Activated CD4-positive, alpha-beta T cell treated with anti-CD3 and anti-CD28 coated beads for 36 hours (primary cell): ENCODE measurements at regions not wholly inside any gene's neighbourhood (a gene's known extent, or its start where the extent isn't known, plus 50 kb on each side); places are given as distances from the start of the nearest gene placed in this dataset.

Experiments used
- ATAC-seq: fragments of 200-7000 bp; cut with Tn5 transposase; one replicate; pipeline ENCODE4 v1.10.0; 2021; ENCODE audit warnings: mild to moderate bottlenecking, moderate library complexity
- CTCF ChIA-PET: fragments of 350-600 bp; sonication (Branson Sonifier 250); formaldehyde crosslinking; loops from one replicate; lab custom pipeline; 2021; ENCODE audit warnings: antibody characterized with exemption; lab: Charles Lee
- POLR2A ChIA-PET: fragments of 350-600 bp; sonication (Branson Sonifier 250); formaldehyde crosslinking; loops from one replicate; lab custom pipeline; 2021; ENCODE audit warnings: antibody characterized with exemption, inconsistent platforms; lab: Charles Lee
- DNase-seq: peaks from one replicate; pipeline ENCODE4 v3.0.0-alpha.2; 2020
- H3K27ac Mint-ChIP-seq: one replicate; pipeline ENCODE4 v1.8.0; 2021; ENCODE audit warnings: mixed read lengths
- H3K27me3 Mint-ChIP-seq: one replicate; pipeline ENCODE4 v1.8.0; 2021; ENCODE audit warnings: mixed read lengths
- H3K36me3 Mint-ChIP-seq: one replicate; pipeline ENCODE4 v1.8.0; 2021; ENCODE audit warnings: low read depth, mixed read lengths
- H3K4me1 Mint-ChIP-seq: one replicate; pipeline ENCODE4 v1.8.0; 2021; ENCODE audit warnings: mixed read lengths
- H3K4me3 Mint-ChIP-seq: one replicate; pipeline ENCODE4 v1.8.0; 2021; ENCODE audit warnings: mild to moderate bottlenecking, moderate library complexity, mixed read lengths
- H3K9me3 Mint-ChIP-seq: one replicate; pipeline ENCODE4 v1.8.0; 2021; ENCODE audit warnings: low read depth, mixed read lengths
- intact Hi-C, 2 experiments: fragments of 100-400 bp; cut with DNase I in 1 of 2; cut with micrococcal nuclease in 1 of 2; formaldehyde crosslinking; loops; one replicate each; pipeline versions ENCODE4 v1.14.2 to v1.15.1; 2022 to 2024; cut with DNase I, micrococcal nuclease

- Mint-ChIP-seq H3K27me3 (no peaks in the 10 kb centered on the region), H3K4me1 (no peaks in the 10 kb centered on the region), H3K27ac (no peak overlapping the region), H3K4me3 (no peak overlapping the region), H3K36me3 (no peaks in the 10 kb centered on the region), H3K9me3 (no peaks in the 10 kb centered on the region)
- ChIA-PET CTCF (interaction anchor here (1.8 kb wide), 1 partner anchor 45 kb away, joined by 6 read pairs; no protein-coding TSS in a partner anchor), POLR2A (no interaction called here)
- ATAC-seq = no peak
- no peak for DNase-seq
- intact Hi-C loops = no loop called here
Measured at GRCh38 chr4:177092807-177093206, 216.9 kb upstream of the NEIL3 start.

GRCh38 chr4:177093964-177094363, 215.7 kb upstream of the NEIL3 start:
- ATAC-seq (no peak), DNase-seq (no peak)
- Mint-ChIP-seq H3K27me3 (no peaks in the 10 kb centered on the region), H3K4me1 (no peaks in the 10 kb centered on the region), H3K4me3 (no peak overlapping the region), H3K27ac (no peak overlapping the region), H3K9me3 (no peaks in the 10 kb centered on the region), H3K36me3 (no peaks in the 10 kb centered on the region)
- intact Hi-C loops = no loop called here
- CTCF ChIA-PET = no interaction called here
- POLR2A ChIA-PET = no interaction called here

GRCh38 chr4:177097291-177097690, 212.4 kb upstream of the NEIL3 start:
- Mint-ChIP-seq H3K27ac (no peak overlapping the region), H3K4me3 (no peak overlapping the region), H3K27me3 (peaks cover 2% of the 10 kb centered on the region), H3K36me3 (no peaks in the 10 kb centered on the region), H3K4me1 (no peaks in the 10 kb centered on the region), H3K9me3 (no peaks in the 10 kb centered on the region)
- ATAC-seq = no peak
- intact Hi-C loops = no loop called here
- ChIA-PET CTCF (no interaction called here), POLR2A (no interaction called here)
- no peak for DNase-seq

- ChIA-PET POLR2A (no interaction called here), CTCF (no interaction called here)
- no peaks in the 10 kb centered on the region for H3K4me1 Mint-ChIP-seq
- no peaks in the 10 kb centered on the region for H3K36me3 Mint-ChIP-seq
- no peak overlapping the region for H3K4me3 Mint-ChIP-seq
- peaks cover 2% of the 10 kb centered on the region for H3K27me3 Mint-ChIP-seq
- intact Hi-C loops = no loop called here
- ATAC-seq (no peak), DNase-seq (no peak)
- H3K27ac Mint-ChIP-seq = no peak overlapping the region
- H3K9me3 Mint-ChIP-seq = no peaks in the 10 kb centered on the region
Measured at GRCh38 chr4:177099211-177099610, 210.5 kb upstream of the NEIL3 start.

DNA sequence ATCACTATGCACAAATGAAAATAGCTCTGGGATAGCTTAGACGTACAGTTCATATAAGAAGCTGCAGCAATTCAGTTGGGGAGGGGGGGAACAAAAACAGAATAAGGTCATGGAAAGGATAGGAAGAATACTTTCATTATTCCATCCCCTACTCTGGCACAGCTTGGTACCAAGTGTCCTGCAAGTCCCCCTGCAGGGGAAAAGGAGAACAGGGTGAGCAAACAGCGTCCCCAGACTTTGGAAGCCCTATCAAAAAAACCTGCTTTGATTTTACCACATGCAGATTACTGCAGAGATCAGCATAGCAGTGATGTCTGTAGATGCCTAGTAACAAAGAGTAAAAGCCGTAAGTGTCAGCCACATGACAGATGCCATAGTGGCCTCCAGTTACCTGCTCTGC, 209.4 kb upstream of the NEIL3 start:
- ChIA-PET POLR2A (no interaction called here), CTCF (no interaction called here)
- ATAC-seq (no peak), DNase-seq (no peak)
- H3K4me1 Mint-ChIP-seq = no peaks in the 10 kb centered on the region
- H3K36me3 Mint-ChIP-seq = no peaks in the 10 kb centered on the region
- no peak overlapping the region for H3K4me3 Mint-ChIP-seq
- intact Hi-C loops = no loop called here
- no peak overlapping the region for H3K27ac Mint-ChIP-seq
- no peaks in the 10 kb centered on the region for H3K9me3 Mint-ChIP-seq
- peaks cover 2% of the 10 kb centered on the region for H3K27me3 Mint-ChIP-seq

DNA sequence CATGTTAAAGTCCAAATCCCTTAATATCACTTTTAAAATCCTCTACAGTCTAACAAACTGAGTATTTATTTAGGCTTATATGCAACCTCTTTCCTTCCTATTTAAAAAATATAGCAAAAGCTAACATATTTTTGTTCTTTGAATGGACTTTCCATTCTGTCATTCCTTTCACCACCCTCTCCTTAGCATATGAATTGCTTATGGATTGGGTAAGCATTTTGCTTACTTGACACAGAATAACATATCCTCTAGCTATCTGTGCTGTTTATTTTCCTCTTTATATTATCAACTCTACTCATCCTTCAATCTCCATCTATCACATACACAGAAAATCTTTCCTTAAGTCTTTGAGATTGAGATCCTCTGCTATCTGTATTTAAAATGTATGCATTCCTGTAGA, 206.1 kb upstream of the NEIL3 start:
- intact Hi-C loops = no loop called here
- Mint-ChIP-seq H3K36me3 (no peaks in the 10 kb centered on the region), H3K4me1 (no peaks in the 10 kb centered on the region), H3K9me3 (no peaks in the 10 kb centered on the region), H3K27ac (no peak overlapping the region), H3K27me3 (peaks cover 2% of the 10 kb centered on the region), H3K4me3 (no peak overlapping the region)
- DNase-seq (no peak), ATAC-seq (no peak)
- CTCF ChIA-PET = no interaction called here
- POLR2A ChIA-PET = no interaction called here

DNA sequence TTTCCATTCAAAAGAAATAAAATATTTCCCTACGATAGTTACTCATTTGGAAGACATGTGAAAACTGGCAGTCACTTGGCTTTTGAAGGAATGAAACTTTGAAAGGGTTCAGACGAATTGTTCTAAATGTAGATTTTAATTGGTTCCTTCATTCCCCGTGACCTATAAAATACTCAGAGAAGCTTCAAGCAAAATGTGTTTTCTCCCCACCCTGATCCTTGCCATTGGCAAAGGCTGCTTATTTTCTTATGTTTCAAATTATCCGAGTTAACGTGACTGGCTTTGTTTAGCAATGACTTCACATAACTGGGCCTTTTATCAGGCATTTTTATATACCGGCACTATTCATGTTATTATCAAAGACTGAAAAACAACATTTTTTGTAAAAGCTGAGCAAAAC, 204.1 kb upstream of the NEIL3 start:
- intact Hi-C loops = no loop called here
- Mint-ChIP-seq H3K4me1 (no peaks in the 10 kb centered on the region), H3K4me3 (no peak overlapping the region), H3K27me3 (peaks cover 2% of the 10 kb centered on the region), H3K9me3 (no peaks in the 10 kb centered on the region), H3K27ac (no peak overlapping the region), H3K36me3 (no peaks in the 10 kb centered on the region)
- ATAC-seq (no peak), DNase-seq (no peak)
- CTCF ChIA-PET = no interaction called here
- POLR2A ChIA-PET = no interaction called here

DNA sequence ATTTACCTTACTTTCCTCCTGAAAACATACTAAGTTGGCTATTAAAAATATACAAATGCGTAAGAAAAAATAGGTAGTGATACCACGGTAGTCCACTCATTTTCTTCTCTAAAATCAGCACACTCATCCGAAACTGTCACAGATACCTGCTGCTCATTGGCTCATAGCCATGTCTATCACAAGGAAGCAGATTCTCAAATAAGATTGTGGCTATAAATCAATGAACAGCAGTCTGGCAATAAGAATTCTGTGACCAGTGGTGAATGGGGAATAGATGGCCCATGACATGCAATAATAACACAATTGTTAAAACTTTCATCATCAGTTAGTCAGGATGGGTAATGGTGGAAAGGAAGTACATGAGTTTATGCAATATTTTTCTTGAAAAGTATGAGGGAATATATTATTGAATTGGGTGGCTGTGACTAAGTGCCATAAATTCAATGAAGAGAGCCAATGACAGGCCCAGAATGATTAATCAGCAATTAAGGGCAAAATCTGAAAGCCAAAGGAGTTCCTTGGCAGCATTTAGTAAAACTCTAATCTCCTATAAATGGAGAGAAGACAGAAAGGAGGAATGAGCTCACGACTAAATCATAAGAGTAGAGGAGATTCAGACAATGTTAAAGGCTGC, 202.3 kb upstream of the NEIL3 start:
- no peak for DNase-seq
- intact Hi-C loops = no loop called here
- ATAC-seq = no peak
- H3K9me3 Mint-ChIP-seq = no peaks in the 10 kb centered on the region
- ChIA-PET POLR2A (no interaction called here), CTCF (no interaction called here)
- H3K36me3 Mint-ChIP-seq = no peaks in the 10 kb centered on the region
- no peaks in the 10 kb centered on the region for H3K4me1 Mint-ChIP-seq
- H3K27me3 Mint-ChIP-seq = no peaks in the 10 kb centered on the region
- no peak overlapping the region for H3K27ac Mint-ChIP-seq
- H3K4me3 Mint-ChIP-seq = no peak overlapping the region

DNA sequence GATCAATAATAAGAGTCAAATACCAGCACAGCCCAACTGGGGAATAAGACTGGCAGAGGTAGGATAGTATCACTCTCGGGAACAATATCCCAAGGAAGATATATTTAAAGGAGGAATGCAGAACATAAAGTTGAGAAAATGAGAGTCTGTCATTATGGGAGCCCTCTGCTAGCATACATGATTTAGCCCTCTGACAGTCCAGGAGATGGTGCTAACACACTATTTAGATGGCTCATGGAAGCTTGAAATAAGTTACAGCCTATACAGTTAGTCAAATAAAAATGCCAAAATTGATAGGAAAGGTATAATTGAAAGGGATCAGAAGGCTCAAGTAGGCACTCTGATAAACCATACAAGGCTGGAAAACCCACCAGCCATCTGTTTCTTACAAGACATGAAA, 201.0 kb upstream of the NEIL3 start:
- intact Hi-C loops = no loop called here
- ATAC-seq (no peak), DNase-seq (no peak)
- no peak overlapping the region for H3K4me3 Mint-ChIP-seq
- H3K4me1 Mint-ChIP-seq = no peaks in the 10 kb centered on the region
- no peak overlapping the region for H3K27ac Mint-ChIP-seq
- ChIA-PET CTCF (no interaction called here), POLR2A (no interaction called here)
- H3K27me3 Mint-ChIP-seq = no peaks in the 10 kb centered on the region
- no peaks in the 10 kb centered on the region for H3K36me3 Mint-ChIP-seq
- no peaks in the 10 kb centered on the region for H3K9me3 Mint-ChIP-seq

DNA sequence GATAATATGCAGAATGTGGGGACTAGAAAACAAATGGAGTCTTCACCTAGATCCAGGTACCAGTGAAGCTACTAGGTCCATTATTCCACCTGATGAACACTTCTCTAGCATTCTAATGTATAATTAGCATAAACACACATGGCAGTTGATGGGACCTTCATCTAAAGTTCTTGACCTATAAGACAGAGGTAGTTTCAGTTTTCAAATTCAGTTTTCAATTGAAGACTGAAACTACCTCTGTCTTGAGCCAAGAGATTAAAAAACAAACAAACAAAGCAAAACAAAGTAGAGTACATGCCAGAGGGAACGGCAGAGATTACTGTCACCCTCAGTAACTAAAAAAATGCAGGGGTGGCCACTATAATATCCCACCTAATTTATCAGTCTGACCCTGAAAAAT, 199.9 kb upstream of the NEIL3 start:
- Mint-ChIP-seq H3K4me1 (no peaks in the 10 kb centered on the region), H3K27me3 (no peaks in the 10 kb centered on the region), H3K36me3 (no peaks in the 10 kb centered on the region), H3K27ac (no peak overlapping the region), H3K4me3 (no peak overlapping the region), H3K9me3 (no peaks in the 10 kb centered on the region)
- DNase-seq (no peak), ATAC-seq (no peak)
- ChIA-PET POLR2A (no interaction called here), CTCF (interaction anchor here (0.7 kb wide), 1 partner anchor 1023 kb away, joined by 3 read pairs; no protein-coding TSS in a partner anchor)
- intact Hi-C loops = no loop called here

DNA sequence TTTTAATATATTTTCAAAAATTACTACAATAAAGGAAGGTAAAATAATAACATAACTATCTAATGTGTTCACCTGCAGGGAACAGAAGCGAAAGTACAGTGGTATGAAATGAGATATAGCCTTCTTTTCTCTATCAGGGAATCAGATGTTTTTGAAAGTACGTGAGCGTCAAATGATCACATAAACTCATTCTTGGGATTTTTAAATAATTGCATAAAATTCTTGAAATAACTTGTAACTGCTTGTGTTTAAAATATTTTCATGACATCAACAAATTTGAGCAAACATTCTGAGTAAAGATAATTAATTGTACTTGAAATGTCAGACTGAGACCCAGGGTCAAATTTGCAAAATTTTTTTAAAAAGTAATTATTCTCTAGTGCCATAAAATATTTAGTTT, 193.5 kb upstream of the NEIL3 start:
- H3K27ac Mint-ChIP-seq = no peak overlapping the region
- intact Hi-C loops = no loop called here
- ATAC-seq (no peak), DNase-seq (no peak)
- H3K27me3 Mint-ChIP-seq = no peaks in the 10 kb centered on the region
- POLR2A ChIA-PET = no interaction called here
- peaks cover 7% of the 10 kb centered on the region for H3K9me3 Mint-ChIP-seq
- H3K36me3 Mint-ChIP-seq = no peaks in the 10 kb centered on the region
- no peaks in the 10 kb centered on the region for H3K4me1 Mint-ChIP-seq
- CTCF ChIA-PET = no interaction called here
- H3K4me3 Mint-ChIP-seq = no peak overlapping the region

DNA sequence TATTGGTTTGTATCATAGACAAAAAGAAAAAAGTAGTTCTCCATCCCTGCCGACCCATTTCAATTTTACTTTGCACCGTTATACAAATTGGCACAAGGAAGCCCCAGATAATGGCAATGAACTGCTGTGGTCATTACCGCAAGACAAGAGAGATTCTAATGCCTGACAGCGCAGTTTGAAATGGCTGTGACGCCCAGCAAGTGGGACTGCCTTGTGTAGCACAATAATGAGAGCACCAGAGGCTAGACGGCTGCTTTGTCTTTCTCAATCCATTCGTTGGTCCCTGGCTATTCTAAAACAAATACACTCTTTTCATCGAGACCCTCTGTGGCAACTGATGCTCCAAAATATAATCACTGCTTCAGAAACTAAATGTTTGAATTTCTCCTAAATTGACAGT, 192.4 kb upstream of the NEIL3 start:
- ATAC-seq (no peak), DNase-seq (no peak)
- intact Hi-C loops = no loop called here
- Mint-ChIP-seq H3K27ac (no peak overlapping the region), H3K9me3 (peaks cover 7% of the 10 kb centered on the region), H3K4me1 (no peaks in the 10 kb centered on the region), H3K4me3 (no peak overlapping the region), H3K36me3 (no peaks in the 10 kb centered on the region), H3K27me3 (no peaks in the 10 kb centered on the region)
- ChIA-PET POLR2A (no interaction called here), CTCF (no interaction called here)

DNA sequence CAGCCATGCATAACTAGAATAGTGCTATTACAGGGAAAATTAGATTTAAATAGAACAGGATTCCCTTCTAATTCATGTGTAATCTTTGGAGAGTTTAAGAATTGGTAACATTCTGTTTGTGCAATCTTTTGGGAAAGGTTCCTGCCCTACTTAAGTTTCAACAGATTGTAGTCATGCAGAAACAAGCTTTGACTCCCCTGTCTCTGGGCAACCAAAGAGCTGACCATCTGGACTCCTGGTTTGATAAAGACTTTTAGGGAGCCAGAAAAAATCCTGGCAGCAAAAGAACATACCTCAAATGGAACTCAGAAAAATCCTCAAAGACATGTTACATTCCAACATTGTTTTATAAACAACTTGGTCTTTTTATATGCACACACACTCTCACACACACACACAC, 191.1 kb upstream of the NEIL3 start:
- CTCF ChIA-PET = no interaction called here
- Mint-ChIP-seq H3K9me3 (peaks cover 7% of the 10 kb centered on the region), H3K27ac (no peak overlapping the region), H3K4me1 (no peaks in the 10 kb centered on the region), H3K4me3 (no peak overlapping the region), H3K36me3 (no peaks in the 10 kb centered on the region), H3K27me3 (no peaks in the 10 kb centered on the region)
- DNase-seq (no peak), ATAC-seq (no peak)
- POLR2A ChIA-PET = no interaction called here
- intact Hi-C loops = no loop called here
